22Rv1 (cell line): ENCODE measurements at regions not wholly inside any gene's neighbourhood (a gene's known extent, or its start where the extent isn't known, plus 50 kb on each side); places are given as distances from the start of the nearest gene placed in this dataset.

ENCODE experiments used
- ZFX ChIP-seq: fragments of 450-650 bp; IDR thresholded peaks from 2 replicates; pipeline ENCODE4 v1.6.1; 2017; ENCODE audit warnings: antibody characterized with exemption, borderline replicate concordance
- TF ChIP-seq, protein P1 (sequence below): fragments of 450-650 bp; IDR thresholded peaks from 2 replicates; pipeline ENCODE4 v1.5.1; 2017; ENCODE audit warnings: mild to moderate bottlenecking

DNA sequence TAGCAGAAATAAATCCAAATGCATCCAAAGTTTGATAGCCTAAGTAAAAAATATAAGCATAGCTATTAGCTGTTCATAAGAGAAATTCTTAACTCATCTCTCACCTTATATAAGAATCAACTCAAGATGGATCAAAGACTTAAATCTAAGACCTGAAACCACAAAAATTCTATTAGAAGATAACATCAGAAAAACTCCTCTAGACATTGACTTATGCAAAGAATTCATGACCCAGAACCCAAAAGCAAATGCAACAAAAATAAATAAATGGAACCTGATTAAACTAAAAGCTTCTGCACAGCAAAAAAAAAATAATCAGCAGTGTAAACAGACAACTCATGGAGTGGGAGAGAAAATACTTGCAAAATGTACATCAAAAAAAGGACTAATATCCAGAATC is 184.3 kb downstream of the TFAP2A start:
- TF ChIP-seq, protein P1, sequence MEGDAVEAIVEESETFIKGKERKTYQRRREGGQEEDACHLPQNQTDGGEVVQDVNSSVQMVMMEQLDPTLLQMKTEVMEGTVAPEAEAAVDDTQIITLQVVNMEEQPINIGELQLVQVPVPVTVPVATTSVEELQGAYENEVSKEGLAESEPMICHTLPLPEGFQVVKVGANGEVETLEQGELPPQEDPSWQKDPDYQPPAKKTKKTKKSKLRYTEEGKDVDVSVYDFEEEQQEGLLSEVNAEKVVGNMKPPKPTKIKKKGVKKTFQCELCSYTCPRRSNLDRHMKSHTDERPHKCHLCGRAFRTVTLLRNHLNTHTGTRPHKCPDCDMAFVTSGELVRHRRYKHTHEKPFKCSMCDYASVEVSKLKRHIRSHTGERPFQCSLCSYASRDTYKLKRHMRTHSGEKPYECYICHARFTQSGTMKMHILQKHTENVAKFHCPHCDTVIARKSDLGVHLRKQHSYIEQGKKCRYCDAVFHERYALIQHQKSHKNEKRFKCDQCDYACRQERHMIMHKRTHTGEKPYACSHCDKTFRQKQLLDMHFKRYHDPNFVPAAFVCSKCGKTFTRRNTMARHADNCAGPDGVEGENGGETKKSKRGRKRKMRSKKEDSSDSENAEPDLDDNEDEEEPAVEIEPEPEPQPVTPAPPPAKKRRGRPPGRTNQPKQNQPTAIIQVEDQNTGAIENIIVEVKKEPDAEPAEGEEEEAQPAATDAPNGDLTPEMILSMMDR = no peak
- TF ChIP-seq ZFX = no peak
